ENCODE measurements at regions not wholly inside any gene's neighbourhood (a gene's known extent, or its start where the extent isn't known, plus 50 kb on each side); places are given as distances from the start of the nearest gene placed in this dataset.
A peak's percentile ranks its signal among the peaks of the same experiment; 100 is the strongest.
"Not testable (repeated sequence)": the region's sequence is repeated elsewhere in the genome, so short reads cannot be mapped to it uniquely, and the experiment has no call there.

DNA sequence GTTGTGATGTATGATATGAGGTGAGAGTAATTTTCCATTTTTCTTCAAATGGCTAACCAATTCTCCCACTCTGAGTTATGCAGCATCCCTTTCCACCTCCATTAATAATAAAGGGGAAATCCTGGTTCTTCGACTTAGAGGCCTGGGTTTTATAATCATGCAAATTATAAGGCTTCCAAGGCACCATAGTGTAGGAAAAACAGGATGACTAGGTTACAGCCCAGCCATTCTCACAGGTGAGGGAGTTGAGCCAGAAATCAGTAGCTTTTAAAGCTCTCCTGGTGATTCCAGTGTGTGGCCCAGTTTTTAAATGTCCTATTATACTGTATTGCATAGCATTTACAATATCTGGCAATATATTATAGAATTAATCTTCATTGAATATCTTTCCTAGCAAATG is 203.1 kb downstream of the ARHGEF9 start:
- H3K36me3 ChIP-seq, result no peaks in the 10 kb centered on the region
- H3K27ac ChIP-seq, result no peak overlapping the region
- H3K4me3 ChIP-seq, result no peak overlapping the region
- 44 to 50% methylated on average over 1 of the region's 1 CpG for WGBS, 2 donors
- TF ChIP-seq, protein P1, sequence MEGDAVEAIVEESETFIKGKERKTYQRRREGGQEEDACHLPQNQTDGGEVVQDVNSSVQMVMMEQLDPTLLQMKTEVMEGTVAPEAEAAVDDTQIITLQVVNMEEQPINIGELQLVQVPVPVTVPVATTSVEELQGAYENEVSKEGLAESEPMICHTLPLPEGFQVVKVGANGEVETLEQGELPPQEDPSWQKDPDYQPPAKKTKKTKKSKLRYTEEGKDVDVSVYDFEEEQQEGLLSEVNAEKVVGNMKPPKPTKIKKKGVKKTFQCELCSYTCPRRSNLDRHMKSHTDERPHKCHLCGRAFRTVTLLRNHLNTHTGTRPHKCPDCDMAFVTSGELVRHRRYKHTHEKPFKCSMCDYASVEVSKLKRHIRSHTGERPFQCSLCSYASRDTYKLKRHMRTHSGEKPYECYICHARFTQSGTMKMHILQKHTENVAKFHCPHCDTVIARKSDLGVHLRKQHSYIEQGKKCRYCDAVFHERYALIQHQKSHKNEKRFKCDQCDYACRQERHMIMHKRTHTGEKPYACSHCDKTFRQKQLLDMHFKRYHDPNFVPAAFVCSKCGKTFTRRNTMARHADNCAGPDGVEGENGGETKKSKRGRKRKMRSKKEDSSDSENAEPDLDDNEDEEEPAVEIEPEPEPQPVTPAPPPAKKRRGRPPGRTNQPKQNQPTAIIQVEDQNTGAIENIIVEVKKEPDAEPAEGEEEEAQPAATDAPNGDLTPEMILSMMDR (IDR thresholded peaks at IDR 0.05), result no peak
- TF ChIP-seq POLR2A (IDR thresholded peaks at IDR 0.05), result no peak
- intact Hi-C loops (cut with DNase I), result no loop called here
- H3K9me3 ChIP-seq, result no peaks in the 10 kb centered on the region
- DNase-seq, result no peak
- no peaks in the 10 kb centered on the region for H3K27me3 ChIP-seq
- no peaks in the 10 kb centered on the region for H3K4me1 ChIP-seq

DNA sequence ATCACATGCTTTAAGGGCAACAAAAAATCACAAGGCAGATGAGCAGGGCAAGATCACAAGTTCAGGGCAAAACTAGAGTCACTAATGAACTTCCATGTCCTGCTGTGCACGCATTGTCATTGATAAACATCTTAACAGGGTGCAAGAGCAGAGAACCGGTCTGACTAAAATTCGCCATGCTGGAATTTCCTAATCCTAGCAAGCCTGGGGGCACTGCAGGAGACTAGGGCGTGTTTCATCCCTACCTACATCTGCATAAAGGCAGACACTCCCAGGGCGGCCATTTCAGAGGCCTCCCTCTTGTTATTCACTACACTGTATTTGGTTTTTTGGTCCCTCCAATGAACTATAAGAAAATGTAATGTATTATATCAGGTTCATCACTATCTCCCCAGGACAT is 203.6 kb downstream of the ARHGEF9 start:
- no peaks in the 10 kb centered on the region for H3K9me3 ChIP-seq
- no peak overlapping the region for H3K27ac ChIP-seq
- no peak for DNase-seq
- H3K4me3 ChIP-seq, result no peak overlapping the region
- H3K4me1 ChIP-seq, result no peaks in the 10 kb centered on the region
- no peaks in the 10 kb centered on the region for H3K36me3 ChIP-seq
- WGBS, 2 donors, result 49 to 75% methylated on average over 2 to 5 of the region's 5 CpGs
- TF ChIP-seq POLR2A (IDR thresholded peaks at IDR 0.05), result no peak
- TF ChIP-seq, protein P1 (IDR thresholded peaks at IDR 0.05), result no peak
- H3K27me3 ChIP-seq, result no peaks in the 10 kb centered on the region
- intact Hi-C loops (cut with DNase I), result no loop called here

DNA sequence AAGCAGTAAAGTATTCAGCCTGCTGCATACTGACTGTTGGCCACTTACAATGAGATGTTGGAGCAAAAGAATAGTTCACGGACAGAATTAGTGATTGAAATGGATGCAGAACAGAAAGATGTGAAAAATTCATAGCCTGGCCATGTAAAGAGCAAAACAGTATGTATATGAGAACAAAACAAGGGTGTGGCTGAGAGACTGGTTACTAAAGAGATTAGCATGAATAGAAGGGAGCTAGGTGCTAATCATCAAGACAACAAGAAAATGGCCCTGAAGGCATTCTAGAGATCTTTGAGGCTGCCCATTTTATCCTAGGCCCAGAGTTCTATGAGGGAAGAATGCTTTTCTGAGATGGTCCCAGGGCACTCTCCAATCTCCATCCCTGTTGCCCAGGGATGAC is 208.5 kb downstream of the ARHGEF9 start:
- Histone ChIP-seq H3K36me3 (no peaks in the 10 kb centered on the region), H3K9me3 (no peaks in the 10 kb centered on the region), H3K4me1 (no peaks in the 10 kb centered on the region), H3K4me3 (no peak overlapping the region), H3K27me3 (no peaks in the 10 kb centered on the region), H3K27ac (no peak overlapping the region)
- intact Hi-C loops (cut with DNase I), result no loop called here
- TF ChIP-seq, protein P1 (IDR thresholded peaks at IDR 0.05), result no peak
- TF ChIP-seq POLR2A (IDR thresholded peaks at IDR 0.05), result no peak
- no peak for DNase-seq
- 69 to 91% methylated on average over 1 of the region's 1 CpG for WGBS, 2 donors

DNA sequence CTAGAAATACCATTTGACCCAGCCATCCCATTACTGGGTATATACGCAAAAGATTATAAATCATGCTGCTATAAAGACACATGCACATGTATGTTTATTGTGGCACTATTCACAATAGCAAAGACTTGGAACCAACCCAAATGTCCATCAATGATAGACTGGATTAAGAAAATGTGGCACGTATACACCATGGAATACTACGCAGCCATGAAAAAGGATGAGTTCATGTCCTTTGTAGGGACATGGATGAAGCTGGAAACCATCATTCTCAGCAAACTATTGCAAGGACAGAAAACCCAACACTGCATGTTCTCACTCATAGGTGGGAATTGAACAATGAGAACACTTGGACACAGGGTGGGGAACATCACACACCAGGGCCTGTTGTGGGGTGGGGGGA is 209.3 kb downstream of the ARHGEF9 start:
- intact Hi-C loops (cut with DNase I), result not testable (repeated sequence)
- WGBS, 2 donors, result 87 to 96% methylated on average over 3 of the region's 3 CpGs

DNA sequence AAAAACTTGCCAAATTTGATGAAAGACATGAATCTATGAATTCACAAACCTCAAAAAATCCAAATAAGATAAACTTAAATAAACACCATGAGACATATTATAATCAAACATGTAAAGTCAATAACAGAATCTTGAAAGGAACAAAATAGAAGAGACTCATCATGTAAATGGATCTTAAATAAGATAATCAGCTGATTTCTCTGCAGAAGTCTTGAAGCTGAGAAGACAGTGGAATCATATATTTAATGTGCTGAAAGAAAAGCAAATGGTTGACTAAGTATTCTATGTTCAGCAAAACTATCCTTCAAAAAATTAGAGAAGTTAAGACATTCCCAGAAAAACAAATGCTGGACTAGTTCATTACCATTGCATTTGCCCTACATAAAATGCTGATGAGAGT is 215.7 kb upstream of the SPIN4 start:
- TF ChIP-seq, protein P1 (IDR thresholded peaks at IDR 0.05), result no peak
- no peak for TF ChIP-seq POLR2A (IDR thresholded peaks at IDR 0.05)

More for the DNA sequence above, 209.3 kb downstream of the ARHGEF9 start:
- not testable (repeated sequence) for H3K36me3 ChIP-seq, H3K4me1 ChIP-seq, H3K27ac ChIP-seq, H3K9me3 ChIP-seq, H3K27me3 ChIP-seq, H3K4me3 ChIP-seq, DNase-seq

DNA sequence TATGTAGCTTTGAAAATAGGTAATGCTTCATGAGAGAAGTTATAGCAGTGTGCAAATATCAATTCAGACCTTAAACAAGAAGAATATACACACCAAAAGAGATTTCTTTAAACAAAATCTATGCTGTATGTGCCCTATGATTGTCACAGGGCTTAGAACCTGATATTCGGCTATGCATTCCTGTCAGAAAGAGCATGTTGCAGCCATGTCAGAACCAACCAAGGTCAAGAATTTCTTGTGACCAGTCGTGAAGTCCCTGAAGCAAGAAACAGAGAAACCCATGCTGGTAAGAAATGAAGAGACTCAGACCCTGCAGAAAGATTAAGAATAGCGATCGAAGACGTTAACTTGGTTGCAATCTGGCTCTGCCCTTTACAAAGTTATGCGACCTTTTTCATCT is 210.3 kb upstream of the SPIN4 start:
- Histone ChIP-seq H3K27ac (peak overlapping the region in 2 of 4 donors; percentile 74 to 76), H3K36me3 (no peaks in the 10 kb centered on the region), H3K4me3 (peak overlapping the region; percentile 61 to 74 (median 68)), H3K9me3 (peaks cover 0 to under 1% (median 0%) of the 10 kb centered on the region in 3 donors), H3K4me1 (peaks cover 0 to 15% (median 3%) of the 10 kb centered on the region in 3 donors), H3K27me3 (no peaks in the 10 kb centered on the region)
- intact Hi-C loops (cut with DNase I), result no loop called here
- 0 to 33% methylated on average over 6 of the region's 6 CpGs for WGBS, 2 donors
- DNase-seq, result no peak
- TF ChIP-seq, protein P1 (IDR thresholded peaks at IDR 0.05), result no peak
- no peak for TF ChIP-seq POLR2A (IDR thresholded peaks at IDR 0.05)

More for the DNA sequence above, 215.7 kb upstream of the SPIN4 start:
- Histone ChIP-seq H3K36me3 (no peaks in the 10 kb centered on the region), H3K4me3 (no peak overlapping the region), H3K27ac (no peak overlapping the region), H3K4me1 (peaks cover 0 to 3% (median under 1%) of the 10 kb centered on the region in 3 donors), H3K27me3 (no peaks in the 10 kb centered on the region), H3K9me3 (peaks cover 0 to 4% (median 0%) of the 10 kb centered on the region in 3 donors)
- DNase-seq, result no peak
- intact Hi-C loops (cut with DNase I), result no loop called here
